HG02571 (cell line): ENCODE measurements at regions not wholly inside any gene's neighbourhood (a gene's known extent, or its start where the extent isn't known, plus 50 kb on each side); places are given as distances from the start of the nearest gene placed in this dataset.
"Not testable (repeated sequence)": the region's sequence is repeated elsewhere in the genome, so short reads cannot be mapped to it uniquely, and the experiment has no call there.

Experiments
- ATAC-seq: cut with Tn5 transposase; IDR thresholded peaks from one replicate; pipeline ENCODE4 v1.9.1; 2021; ENCODE audit warnings: mild to moderate bottlenecking, moderate library complexity; ENCODE audit not compliant: unreplicated experiment

- not testable (repeated sequence) for ATAC-seq
Measured at GRCh38 chr13:46467694-46468093, 80.6 kb upstream of the RUBCNL start.

- ATAC-seq, result not testable (repeated sequence)
Measured at GRCh38 chr13:46466074-46466473, 79.0 kb upstream of the RUBCNL start.

- ATAC-seq, result no peak
Measured at GRCh38 chr13:46463719-46464118, 76.7 kb upstream of the RUBCNL start.

GRCh38 chr13:46460223-46460622 is 73.2 kb upstream of the RUBCNL start:
- not testable (repeated sequence) for ATAC-seq

GRCh38 chr13:46457255-46457654 is 70.2 kb upstream of the RUBCNL start:
- ATAC-seq, result not testable (repeated sequence)

GRCh38 chr13:46455924-46456323 is 68.9 kb upstream of the RUBCNL start:
- peak; percentile 70 for ATAC-seq

- ATAC-seq, result not testable (repeated sequence)
Measured at GRCh38 chr13:46451145-46451544, 64.1 kb upstream of the RUBCNL start.

GRCh38 chr13:46449949-46450348 is 62.9 kb upstream of the RUBCNL start:
- ATAC-seq, result not testable (repeated sequence)

- not testable (repeated sequence) for ATAC-seq
Measured at GRCh38 chr13:46448148-46448547, 61.1 kb upstream of the RUBCNL start.

- ATAC-seq, result not testable (repeated sequence)
Measured at GRCh38 chr13:46437808-46438404, 50.9 kb upstream of the RUBCNL start.
